Limb (tissue), 2 donors: ENCODE measurements at regions not wholly inside any gene's neighbourhood (a gene's known extent, or its start where the extent isn't known, plus 50 kb on each side); places are given as distances from the start of the nearest gene placed in this dataset.
"Not testable (repeated sequence)": the region's sequence is repeated elsewhere in the genome, so short reads cannot be mapped to it uniquely, and the experiment has no call there.

Experiments used
- DNase-seq, 2 donors: peaks; one replicate each; pipeline ENCODE4 v3.0.0-alpha.2; 2016; ENCODE audit errors: extremely low spot score in 2 of 2

DNA sequence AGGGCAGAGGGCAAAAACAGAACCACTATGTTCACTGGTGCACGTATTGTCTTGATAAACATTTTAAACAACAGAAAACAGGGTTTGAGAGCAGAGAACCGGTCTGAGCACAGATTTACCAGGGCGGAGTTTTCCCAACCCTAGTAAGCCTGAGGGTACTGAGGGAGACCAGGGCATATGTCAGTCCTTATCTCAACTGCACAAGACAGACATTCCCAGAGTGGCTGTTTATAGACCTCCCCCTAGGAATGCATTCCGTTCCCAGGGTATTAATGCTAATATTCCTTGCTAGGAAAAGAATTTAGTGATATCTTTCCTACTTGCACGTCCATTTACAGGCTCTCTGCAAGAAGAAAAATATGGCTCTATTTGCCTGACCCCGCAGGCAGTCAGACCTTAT is 99.7 kb upstream of the ANKRD50 start:
- not testable (repeated sequence) for DNase-seq

DNA sequence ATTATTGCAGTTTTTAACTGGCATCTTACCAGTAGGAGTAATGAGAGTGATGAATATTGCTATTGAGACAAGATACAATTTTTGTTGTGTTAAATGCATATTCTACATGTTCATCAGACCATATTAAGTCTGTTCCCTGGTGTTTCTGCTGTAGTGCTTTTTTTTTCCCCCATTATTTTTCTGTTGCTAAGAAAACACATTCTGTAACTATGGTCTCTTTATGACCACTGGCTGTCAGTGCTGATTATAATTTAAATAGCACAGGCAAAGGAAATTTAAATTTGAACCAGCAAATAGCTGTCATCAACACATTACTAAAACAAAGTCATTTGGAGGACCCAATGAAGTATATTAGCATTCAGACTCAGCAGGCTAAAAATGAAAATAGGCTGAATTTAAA is 98.3 kb upstream of the ANKRD50 start:
- peak in 1 of 2 donors; percentile 17 for DNase-seq

DNA sequence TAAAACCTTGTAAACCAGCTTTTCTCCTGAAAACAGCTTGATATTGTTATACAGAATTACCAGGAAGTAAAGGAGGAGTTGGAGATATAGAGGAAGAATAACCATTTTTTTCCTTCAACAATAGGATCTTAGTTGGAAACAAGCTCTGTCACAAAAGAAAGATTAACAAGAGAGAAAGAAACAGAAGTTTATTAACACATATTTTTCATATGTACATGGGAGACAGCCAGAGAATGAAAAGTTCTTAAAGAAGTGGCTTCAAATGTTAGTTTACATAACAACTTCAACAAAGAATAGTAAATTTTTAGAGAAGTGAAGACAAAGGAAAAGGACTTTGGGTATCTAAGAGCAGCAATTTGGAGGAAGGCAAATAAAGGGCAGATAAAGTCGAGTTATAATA is 94.9 kb upstream of the ANKRD50 start:
- DNase-seq, result no peak

DNA sequence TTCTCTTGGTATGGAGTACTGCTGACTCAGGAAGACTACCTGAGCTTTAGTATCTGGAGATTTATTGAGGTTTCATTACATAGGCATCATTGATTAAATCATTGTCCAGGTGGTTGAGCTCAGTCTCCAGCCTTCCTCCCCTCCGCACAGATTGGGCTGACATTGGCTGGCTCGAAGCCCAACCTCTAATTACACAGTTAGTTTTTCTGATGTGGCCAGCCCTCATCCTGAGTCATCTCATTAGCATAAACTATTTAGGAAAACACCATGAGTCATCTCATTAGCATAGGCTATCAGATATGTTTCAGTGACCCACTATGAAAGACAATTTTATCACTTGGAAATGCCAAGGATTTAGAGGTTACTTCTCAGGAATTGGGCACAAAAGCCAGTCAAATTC is 93.9 kb upstream of the ANKRD50 start:
- DNase-seq, result no peak

DNA sequence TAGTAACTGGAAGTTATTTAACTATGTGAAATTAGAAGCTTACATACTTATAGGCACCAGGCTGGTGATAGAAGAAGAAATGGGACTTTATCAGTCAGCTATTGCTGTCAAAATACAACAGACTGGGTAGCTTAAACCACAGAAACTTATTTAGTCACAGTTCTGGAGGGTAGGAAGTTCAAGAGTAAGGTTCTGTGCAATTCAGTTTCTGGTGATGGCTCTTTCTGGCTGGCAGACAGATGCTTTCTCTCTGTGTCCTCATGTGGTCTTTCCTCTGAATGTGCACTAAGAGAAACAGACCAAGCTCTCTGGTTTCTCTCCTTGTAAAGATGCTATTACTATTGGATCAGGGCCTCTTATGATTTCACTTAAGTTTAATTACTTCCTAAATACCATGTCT is 92.1 kb upstream of the ANKRD50 start:
- DNase-seq, result peak in 1 of 2 donors; percentile 22

DNA sequence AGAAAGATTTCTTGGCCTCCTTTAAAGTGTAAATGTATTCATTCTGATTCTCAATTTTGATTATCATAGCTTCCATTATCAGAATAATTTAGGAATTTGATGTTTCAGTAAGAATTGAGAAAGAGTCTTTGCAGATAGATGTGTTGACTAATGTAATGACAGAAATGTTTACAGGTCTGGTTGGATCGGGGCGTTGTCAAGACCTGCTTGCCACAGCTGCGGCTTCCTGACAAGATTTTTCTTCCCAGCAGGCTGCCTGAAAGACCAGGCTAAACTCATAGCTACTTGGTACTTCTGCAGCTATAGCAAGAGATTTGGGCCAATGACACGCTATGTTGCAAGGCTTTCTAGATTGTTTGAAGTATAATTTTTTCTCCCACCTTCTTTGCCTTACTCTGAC is 91.5 kb upstream of the ANKRD50 start:
- DNase-seq, result no peak

DNA sequence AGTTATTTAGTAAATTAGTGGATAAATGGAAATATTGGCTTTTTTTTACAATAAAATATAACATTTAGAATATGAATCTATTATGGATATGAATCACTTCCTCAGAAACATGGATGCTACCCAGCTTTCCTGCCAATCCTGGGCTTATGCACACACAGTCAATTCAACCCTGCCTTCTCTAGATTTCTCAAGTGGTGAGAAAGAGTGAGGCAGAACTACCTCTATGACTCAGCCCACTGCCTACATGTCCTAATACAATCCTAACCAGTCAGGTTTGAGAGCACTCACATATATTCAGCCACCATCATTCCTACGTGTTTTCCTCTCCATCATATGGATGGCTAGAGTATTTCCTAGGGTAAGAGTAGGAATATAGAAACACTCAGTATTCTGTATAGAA is 91.1 kb upstream of the ANKRD50 start:
- no peak for DNase-seq

DNA sequence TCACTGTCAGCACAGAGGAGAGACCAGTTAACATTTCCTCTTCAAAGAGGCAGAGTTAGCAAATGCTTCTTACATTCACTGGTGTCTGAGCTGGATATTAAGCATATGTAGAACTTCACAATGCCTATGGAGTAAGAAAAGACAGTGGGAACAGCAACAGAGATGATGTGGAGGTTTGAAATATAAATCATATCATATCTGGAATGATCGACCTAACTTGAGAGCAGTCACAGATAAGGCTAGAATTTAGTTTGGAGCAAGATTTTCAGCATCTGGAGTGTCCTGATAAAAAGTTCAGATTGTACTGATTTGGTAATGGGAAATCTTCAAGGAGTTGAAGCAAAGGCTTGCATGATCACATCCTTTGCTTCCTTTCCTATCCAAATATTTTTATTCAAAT is 90.5 kb upstream of the ANKRD50 start:
- no peak for DNase-seq

DNA sequence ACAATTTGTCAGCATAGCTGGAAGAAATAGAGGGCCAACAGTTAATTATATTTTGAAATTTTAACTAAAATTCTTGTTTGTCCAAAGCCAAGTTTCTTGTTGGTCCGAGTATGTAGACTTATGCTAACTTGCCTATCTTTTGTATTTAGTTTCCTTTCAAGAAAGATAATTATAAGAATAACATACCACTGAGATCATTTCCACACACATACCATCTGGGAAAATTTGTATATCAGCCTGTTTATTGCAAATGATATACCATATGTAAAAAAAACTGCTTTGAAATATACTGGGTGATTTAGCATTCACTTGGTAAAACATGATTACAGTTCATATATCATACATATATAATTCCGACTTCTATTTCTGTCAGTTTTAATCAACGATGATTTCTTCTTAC is 84.7 kb upstream of the ANKRD50 start:
- no peak for DNase-seq

DNA sequence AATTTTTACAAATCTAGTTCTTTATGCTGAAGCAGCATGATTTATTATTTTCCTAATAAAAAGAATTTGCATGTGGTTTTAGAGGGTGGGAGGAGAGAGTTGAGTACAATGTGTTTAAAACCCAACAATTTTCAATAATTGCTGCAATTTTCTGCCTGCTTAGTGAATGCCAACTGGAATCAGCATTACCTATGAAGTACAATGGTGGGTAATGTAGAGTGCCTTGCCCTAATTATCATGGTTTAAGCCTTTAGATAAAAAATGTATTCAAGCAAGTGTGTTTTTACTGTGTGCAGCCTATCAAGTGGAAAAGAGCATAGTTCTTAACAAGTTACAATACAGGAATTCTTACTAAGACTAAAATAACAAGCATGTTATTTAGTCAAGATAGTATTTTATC is 77.9 kb upstream of the ANKRD50 start:
- no peak for DNase-seq

DNA sequence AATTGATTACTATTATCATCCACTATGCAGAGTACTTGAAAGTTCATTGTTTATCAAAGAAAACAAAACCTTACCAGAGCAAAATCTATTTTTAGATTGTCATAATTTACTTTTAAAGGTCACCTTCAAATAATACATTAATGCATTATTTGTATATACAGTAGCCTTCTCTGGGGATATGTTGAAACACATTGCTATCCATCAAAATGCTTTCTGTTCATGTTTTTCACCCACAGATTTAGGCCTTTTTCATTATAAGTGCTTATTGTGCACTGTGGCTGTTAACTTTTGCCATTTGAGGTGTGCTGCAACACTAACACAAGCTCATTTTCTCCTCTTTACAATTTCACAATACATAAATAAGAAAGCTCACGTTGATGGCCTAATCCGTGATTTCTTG is 74.1 kb upstream of the ANKRD50 start:
- no peak for DNase-seq

DNA sequence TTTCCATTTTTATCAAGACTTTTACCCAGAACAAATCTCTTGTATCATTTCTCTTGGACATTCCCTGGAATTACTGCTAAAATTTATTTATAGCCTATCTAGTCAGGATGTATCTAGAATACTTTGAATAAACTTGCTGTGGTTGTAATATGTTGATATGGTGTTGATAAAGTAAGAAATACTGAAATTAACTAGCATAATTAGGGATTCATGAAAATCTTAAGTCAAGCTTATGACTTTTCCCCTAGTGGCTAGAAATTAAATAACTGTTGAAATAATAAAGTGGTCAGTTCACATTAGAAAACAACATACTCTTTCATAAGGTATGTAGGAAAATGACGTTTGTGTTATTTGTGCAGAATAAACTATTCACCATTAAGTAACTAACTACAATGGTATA is 73.1 kb upstream of the ANKRD50 start:
- no peak for DNase-seq

DNA sequence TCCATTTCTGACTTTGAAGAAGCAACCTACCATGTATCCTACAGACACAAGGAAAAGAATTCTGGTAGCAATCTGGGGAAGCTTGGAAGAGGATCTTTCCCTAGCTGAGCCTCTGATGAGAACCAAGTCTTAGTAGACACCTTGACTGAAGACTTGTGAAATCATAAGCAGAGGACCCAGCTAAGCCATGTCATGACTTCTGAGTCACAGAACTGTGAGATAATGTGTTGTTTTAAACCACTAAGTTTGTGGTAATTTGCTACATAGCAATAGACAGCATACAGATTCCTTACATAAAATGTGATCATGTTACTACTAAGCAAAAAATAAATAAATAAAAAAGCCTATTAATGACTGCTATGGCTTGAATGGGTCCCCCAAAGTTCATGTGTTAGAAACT is 71.3 kb upstream of the ANKRD50 start:
- DNase-seq, result no peak

DNA sequence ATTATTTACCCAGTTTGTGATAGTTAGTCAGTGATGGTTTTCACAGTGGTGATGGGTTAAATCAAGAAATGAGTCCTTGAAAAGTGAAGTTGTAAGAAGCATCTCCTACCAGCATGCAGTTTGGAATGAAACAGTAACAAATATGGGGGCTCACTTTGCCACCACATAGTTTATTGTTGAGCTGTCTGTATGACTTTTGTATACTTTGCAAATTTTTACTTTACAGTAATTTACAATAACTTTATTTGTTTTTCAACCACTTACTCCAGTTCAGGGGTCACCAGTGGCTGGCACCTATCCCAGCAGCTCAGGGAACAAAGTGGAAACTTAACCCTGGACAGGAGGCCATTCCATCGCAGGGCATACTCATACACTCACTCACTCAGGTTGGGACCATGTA is 64.5 kb upstream of the ANKRD50 start:
- DNase-seq, result no peak

DNA sequence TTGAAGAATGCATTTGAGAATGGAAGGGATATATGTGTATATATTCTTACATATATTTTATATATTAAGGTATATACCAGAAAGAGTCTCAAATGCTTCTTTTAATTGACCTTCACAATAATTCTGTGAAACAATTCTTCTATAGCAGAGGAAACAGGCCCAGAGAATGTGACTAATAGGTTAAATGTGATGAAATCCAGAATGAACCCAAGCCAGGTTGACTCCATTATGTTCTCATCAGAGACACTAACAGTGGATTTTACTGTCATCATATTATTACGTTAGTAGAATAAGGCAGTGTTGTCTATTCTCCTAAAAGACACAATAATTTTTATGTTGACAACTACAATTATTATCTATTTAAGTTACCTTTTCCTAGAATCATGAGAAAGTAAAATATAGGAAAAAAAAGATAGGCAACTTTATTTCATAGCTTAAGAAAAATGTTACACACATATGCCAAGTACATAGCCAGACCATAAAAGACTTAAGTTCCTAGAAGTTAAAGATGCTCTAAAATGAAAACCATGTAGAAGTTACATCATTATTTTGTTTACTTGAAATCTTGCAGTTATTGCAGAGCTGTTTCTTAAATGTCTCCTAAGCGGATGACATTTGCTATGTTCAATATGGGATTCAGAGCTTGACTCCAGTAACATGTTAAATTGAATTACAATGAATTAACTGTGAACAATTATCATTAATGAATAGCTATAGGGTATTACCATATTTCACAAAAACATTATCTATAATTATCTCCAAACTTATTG is 56.2 kb upstream of the ANKRD50 start:
- no peak for DNase-seq

DNA sequence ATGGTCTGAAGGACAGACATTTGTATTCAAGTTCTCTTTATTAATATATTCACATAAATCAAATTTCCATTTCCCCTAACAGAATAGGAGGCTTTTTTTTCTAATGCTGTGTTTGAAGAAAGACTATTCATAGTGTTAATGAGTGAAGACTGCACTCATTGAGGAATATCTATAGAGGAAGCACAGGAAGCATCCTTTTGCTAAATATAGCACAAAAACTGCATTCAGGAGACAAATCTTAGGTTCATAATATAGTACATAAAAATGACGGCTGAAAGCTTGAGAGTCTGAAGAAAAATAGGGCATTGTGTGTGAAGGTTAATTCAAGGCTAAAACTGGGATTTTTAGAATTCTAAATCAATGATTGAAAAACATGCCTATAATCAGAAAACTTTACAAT is 50.4 kb upstream of the ANKRD50 start:
- no peak for DNase-seq
